ENCODE measurements at regions not wholly inside any gene's neighbourhood (a gene's known extent, or its start where the extent isn't known, plus 50 kb on each side); places are given as distances from the start of the nearest gene placed in this dataset.

- Histone ChIP-seq H3K27ac (ENCODE audit: low read depth in 1 of 2, low read length in 2 of 2) (no peak overlapping the region), H3K4me3 (replicated peaks in 1 of 3; ENCODE audit: low read depth in 2 of 3, low read length in 3 of 3) (no peak overlapping the region), H3K9me3 (replicated peaks in 1 of 2; ENCODE audit: control insufficient read depth in 1 of 2, insufficient read depth in 1 of 2, low read length in 2 of 2) (peaks cover 0 to 7% of the 10 kb centered on the region in 2 donors), H2AFZ (ENCODE audit: insufficient read depth, low read depth, low read length, poor library complexity, severe bottlenecking) (no peak overlapping the region), H3K4me1 (ENCODE audit: control insufficient read depth in 1 of 2, insufficient read depth in 2 of 2, low read length in 2 of 2) (no peaks in the 10 kb centered on the region), H3K36me3 (replicated peaks in 1 of 2; ENCODE audit: control insufficient read depth in 1 of 2, insufficient read depth in 2 of 2, low read length in 2 of 2) (no peaks in the 10 kb centered on the region), H3K4me2 (replicated peaks; ENCODE audit: extremely low read depth, low read length, poor library complexity, severe bottlenecking) (no peak overlapping the region), H3K27me3 (ENCODE audit: control insufficient read depth in 2 of 2, insufficient read depth in 2 of 2, low read length in 2 of 2) (no peaks in the 10 kb centered on the region), H3K9ac (ENCODE audit: insufficient read depth, low read length, poor library complexity, severe bottlenecking) (no peak overlapping the region), H4K20me1 (ENCODE audit: insufficient read depth, low read length) (no peaks in the 10 kb centered on the region), H3K79me2 (ENCODE audit: insufficient read depth, low read length) (no peaks in the 10 kb centered on the region)
- Mint-ChIP-seq H3K4me3 (no peak overlapping the region), H3K27ac (no peak overlapping the region), H3K9me3 (peaks cover 0 to 6% (median 2%) of the 10 kb centered on the region in 7 donors), H3K4me1 (no peaks in the 10 kb centered on the region), H3K36me3 (no peaks in the 10 kb centered on the region), H3K27me3 (ENCODE audit: low read depth in 3 of 3) (peaks cover 0 to 3% (median 0%) of the 10 kb centered on the region in 3 donors)
- TF ChIP-seq CTCF (IDR thresholded peaks at IDR 0.05), result no peak
- intact Hi-C loops (cut with micrococcal nuclease), result no loop called here
- no peak for DNase-seq
- WGBS (ENCODE audit: insufficient coverage), result 56% methylated on average over 1 of the region's 1 CpG
Measured at GRCh38 chr4:136743238-136743637, 789.1 kb downstream of the PCDH18 start.

- peaks cover 0 to 6% (median 2%) of the 10 kb centered on the region in 7 donors for H3K9me3 Mint-ChIP-seq
- no peak overlapping the region for H3K27ac ChIP-seq (ENCODE audit: low read depth in 1 of 2, low read length in 2 of 2)
- no peak overlapping the region for H2AFZ ChIP-seq (ENCODE audit: insufficient read depth, low read depth, low read length, poor library complexity, severe bottlenecking)
- H3K4me2 ChIP-seq (replicated peaks; ENCODE audit: extremely low read depth, low read length, poor library complexity, severe bottlenecking), result no peak overlapping the region
- H3K4me3 Mint-ChIP-seq, result no peak overlapping the region
- no peaks in the 10 kb centered on the region for H3K79me2 ChIP-seq (ENCODE audit: insufficient read depth, low read length)
- 82% methylated on average over 2 of the region's 3 CpGs for WGBS (ENCODE audit: insufficient coverage)
- H3K4me3 ChIP-seq (replicated peaks in 1 of 3; ENCODE audit: low read depth in 2 of 3, low read length in 3 of 3), result no peak overlapping the region
- H4K20me1 ChIP-seq (ENCODE audit: insufficient read depth, low read length), result no peaks in the 10 kb centered on the region
- H3K4me1 Mint-ChIP-seq, result no peaks in the 10 kb centered on the region
- H3K4me1 ChIP-seq (ENCODE audit: control insufficient read depth in 1 of 2, insufficient read depth in 2 of 2, low read length in 2 of 2), result no peaks in the 10 kb centered on the region
- TF ChIP-seq CTCF (IDR thresholded peaks at IDR 0.05), result no peak
- H3K36me3 ChIP-seq (replicated peaks in 1 of 2; ENCODE audit: control insufficient read depth in 1 of 2, insufficient read depth in 2 of 2, low read length in 2 of 2), result no peaks in the 10 kb centered on the region
- H3K9me3 ChIP-seq (replicated peaks in 1 of 2; ENCODE audit: control insufficient read depth in 1 of 2, insufficient read depth in 1 of 2, low read length in 2 of 2), result peaks cover 0 to 7% of the 10 kb centered on the region in 2 donors
- intact Hi-C loops (cut with micrococcal nuclease), result no loop called here
- H3K27me3 ChIP-seq (ENCODE audit: control insufficient read depth in 2 of 2, insufficient read depth in 2 of 2, low read length in 2 of 2), result no peaks in the 10 kb centered on the region
- peaks cover 0 to 3% (median 0%) of the 10 kb centered on the region in 3 donors for H3K27me3 Mint-ChIP-seq (ENCODE audit: low read depth in 3 of 3)
- no peak overlapping the region for H3K27ac Mint-ChIP-seq
- H3K36me3 Mint-ChIP-seq, result no peaks in the 10 kb centered on the region
- no peak for DNase-seq
- H3K9ac ChIP-seq (ENCODE audit: insufficient read depth, low read length, poor library complexity, severe bottlenecking), result no peak overlapping the region
Measured at GRCh38 chr4:136742333-136742732, 790.0 kb downstream of the PCDH18 start.
